Activated T-helper 1 cell treated with anti-CD3 and anti-CD28 coated beads, Interleukin-12 subunit alpha, Interleukin-12 subunit beta, Interleukin-2, Interleukin-4 antibody, amounts not matched to agents 30 ng/mL and 10 ng/mL and 1 ng/mL, durations not matched to agents 14 hours and 24 hours and 36 hours (primary cell): ENCODE measurements at regions not wholly inside any gene's neighbourhood (a gene's known extent, or its start where the extent isn't known, plus 50 kb on each side); places are given as distances from the start of the nearest gene placed in this dataset.

Experiments used
- DNase-seq: peaks from one replicate; pipeline ENCODE4 v3.0.0; 2021; ENCODE audit warnings: low spot score
- H3K27ac Mint-ChIP-seq: one replicate; pipeline ENCODE4 v1.8.0; 2021; ENCODE audit warnings: mild to moderate bottlenecking, mixed read lengths
- H3K27me3 Mint-ChIP-seq: one replicate; pipeline ENCODE4 v1.8.0; 2022; ENCODE audit warnings: mild to moderate bottlenecking, moderate library complexity, mixed read lengths; ENCODE audit not compliant: insufficient read depth
- H3K36me3 Mint-ChIP-seq: one replicate; pipeline ENCODE4 v1.8.0; 2021; ENCODE audit warnings: low read depth, mixed read lengths
- H3K4me1 Mint-ChIP-seq: one replicate; pipeline ENCODE4 v1.8.0; 2021; ENCODE audit warnings: low read depth, mixed read lengths
- H3K4me3 Mint-ChIP-seq: one replicate; pipeline ENCODE4 v1.8.0; 2021; ENCODE audit warnings: mild to moderate bottlenecking, moderate library complexity, mixed read lengths
- H3K9me3 Mint-ChIP-seq: one replicate; pipeline ENCODE4 v1.8.0; 2021; ENCODE audit warnings: mixed read lengths
- intact Hi-C: fragments of 100-400 bp; cut with micrococcal nuclease; formaldehyde crosslinking; loops from one replicate; pipeline ENCODE4 v1.15.1; 2024

- H3K27ac Mint-ChIP-seq: no peak overlapping the region
These were observed 433.4 kb downstream of the TAF11L14 start for GRCh38 chr5:18067615-18068014.

GRCh38 chr5:18068826-18069225, 434.6 kb downstream of the TAF11L14 start:
- intact Hi-C loops: no loop called here
- no peak for DNase-seq
- H3K9me3 Mint-ChIP-seq: peaks cover 8% of the 10 kb centered on the region
- H3K36me3 Mint-ChIP-seq: no peaks in the 10 kb centered on the region
- no peak overlapping the region for H3K27ac Mint-ChIP-seq
- no peaks in the 10 kb centered on the region for H3K4me1 Mint-ChIP-seq
- H3K4me3 Mint-ChIP-seq: no peak overlapping the region
- no peaks in the 10 kb centered on the region for H3K27me3 Mint-ChIP-seq

More at GRCh38 chr5:18067615-18068014, 433.4 kb downstream of the TAF11L14 start:
- no peak overlapping the region for H3K4me3 Mint-ChIP-seq
- no peaks in the 10 kb centered on the region for H3K27me3 Mint-ChIP-seq
- intact Hi-C loops: no loop called here
- no peak for DNase-seq
- peaks cover 10% of the 10 kb centered on the region for H3K9me3 Mint-ChIP-seq
- no peaks in the 10 kb centered on the region for H3K4me1 Mint-ChIP-seq
- H3K36me3 Mint-ChIP-seq: no peaks in the 10 kb centered on the region

GRCh38 chr5:18069790-18070189, 435.5 kb downstream of the TAF11L14 start:
- Mint-ChIP-seq H3K9me3 (peaks cover 4% of the 10 kb centered on the region), H3K27ac (no peak overlapping the region)
- intact Hi-C loops: no loop called here

GRCh38 chr5:18072600-18072999, 438.3 kb downstream of the TAF11L14 start:
- Mint-ChIP-seq H3K4me3 (no peak overlapping the region), H3K27me3 (no peaks in the 10 kb centered on the region), H3K9me3 (peaks cover 15% of the 10 kb centered on the region), H3K27ac (no peak overlapping the region), H3K4me1 (no peaks in the 10 kb centered on the region), H3K36me3 (no peaks in the 10 kb centered on the region)
- intact Hi-C loops: no loop called here
- no peak for DNase-seq

More at GRCh38 chr5:18069790-18070189, 435.5 kb downstream of the TAF11L14 start:
- Mint-ChIP-seq H3K36me3 (no peaks in the 10 kb centered on the region), H3K27me3 (no peaks in the 10 kb centered on the region), H3K4me1 (no peaks in the 10 kb centered on the region), H3K4me3 (no peak overlapping the region)
- DNase-seq: no peak

DNA sequence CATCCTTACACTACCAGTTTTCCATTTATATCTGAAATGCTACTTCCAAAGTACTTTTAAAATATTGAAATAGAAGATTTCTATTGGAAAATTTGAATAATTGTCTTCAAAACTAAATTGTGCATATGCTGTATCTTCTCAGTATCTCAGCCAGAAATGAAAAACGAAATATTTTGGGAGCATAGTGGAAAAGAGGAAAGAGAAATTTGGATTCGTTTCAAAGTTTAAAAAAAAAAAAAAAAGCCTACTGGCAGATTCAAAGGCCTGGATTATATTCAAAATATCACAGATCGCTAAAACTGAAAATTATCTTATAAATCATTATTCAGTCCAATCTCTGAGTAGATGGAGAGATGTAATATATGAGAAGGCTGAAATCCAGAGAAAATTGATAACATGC, 440.7 kb downstream of the TAF11L14 start:
- Mint-ChIP-seq H3K4me1 (no peaks in the 10 kb centered on the region), H3K27me3 (no peaks in the 10 kb centered on the region), H3K27ac (no peak overlapping the region), H3K4me3 (no peak overlapping the region), H3K9me3 (peaks cover 15% of the 10 kb centered on the region), H3K36me3 (no peaks in the 10 kb centered on the region)
- DNase-seq: no peak
- intact Hi-C loops: no loop called here

DNA sequence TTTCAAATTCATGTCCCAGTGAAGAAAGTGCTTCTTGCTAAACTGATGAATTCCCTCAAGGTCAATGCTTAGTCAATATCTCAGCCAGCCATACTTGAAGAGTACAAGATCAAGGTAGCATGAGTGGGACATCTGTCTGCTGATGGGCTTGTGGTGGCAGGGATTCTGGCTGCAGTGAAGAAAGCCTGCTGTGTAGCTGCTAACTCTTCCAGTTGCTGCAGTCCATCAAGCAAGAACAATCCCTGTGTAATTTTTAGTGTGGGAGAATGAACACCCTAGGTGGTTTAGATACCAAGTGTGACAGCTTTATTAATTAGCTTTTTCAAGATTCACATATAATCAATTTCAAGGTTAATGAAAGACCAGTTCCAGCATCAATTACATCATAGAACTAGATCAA, 443.9 kb downstream of the TAF11L14 start:
- Mint-ChIP-seq H3K27ac (no peak overlapping the region), H3K9me3 (peaks cover 16% of the 10 kb centered on the region), H3K4me3 (no peak overlapping the region), H3K27me3 (no peaks in the 10 kb centered on the region), H3K4me1 (no peaks in the 10 kb centered on the region), H3K36me3 (no peaks in the 10 kb centered on the region)
- no peak for DNase-seq
- intact Hi-C loops: no loop called here

- H3K4me1 Mint-ChIP-seq: no peaks in the 10 kb centered on the region
- H3K27me3 Mint-ChIP-seq: no peaks in the 10 kb centered on the region
- no peak overlapping the region for H3K4me3 Mint-ChIP-seq
- peaks cover 21% of the 10 kb centered on the region for H3K9me3 Mint-ChIP-seq
- intact Hi-C loops: no loop called here
- DNase-seq: no peak
- H3K27ac Mint-ChIP-seq: no peak overlapping the region
- no peaks in the 10 kb centered on the region for H3K36me3 Mint-ChIP-seq
These were observed 445.6 kb downstream of the TAF11L14 start for GRCh38 chr5:18079831-18080230.

DNA sequence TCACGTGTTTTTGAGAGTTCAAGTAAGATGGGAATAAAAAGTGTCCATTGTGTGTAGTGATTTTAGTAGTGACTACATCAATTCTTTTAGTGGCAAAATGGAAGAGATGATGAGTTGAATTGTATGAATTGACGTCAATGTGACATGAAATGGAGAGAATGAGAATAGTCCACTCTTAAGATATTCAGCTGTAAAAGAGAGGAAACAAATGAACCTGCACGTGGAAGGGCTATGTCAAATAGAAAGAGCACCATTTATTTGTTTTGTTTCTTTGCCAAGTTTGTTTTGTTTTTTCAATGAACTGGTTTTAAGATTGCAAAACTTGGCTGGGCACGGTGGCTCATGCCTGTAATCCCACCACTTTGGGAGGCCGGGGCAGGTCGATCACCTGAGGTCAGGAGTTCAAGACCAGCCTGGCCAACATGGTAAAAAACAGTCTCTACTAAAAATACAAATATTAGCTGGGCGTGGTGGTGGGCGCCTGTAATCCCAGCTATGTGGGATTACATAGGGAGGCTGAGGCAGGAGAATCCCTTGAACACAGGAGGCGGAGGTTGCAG, 453.8 kb downstream of the TAF11L14 start:
- H3K36me3 Mint-ChIP-seq: no peaks in the 10 kb centered on the region
- H3K27ac Mint-ChIP-seq: no peak overlapping the region
- no peaks in the 10 kb centered on the region for H3K4me1 Mint-ChIP-seq
- H3K27me3 Mint-ChIP-seq: no peaks in the 10 kb centered on the region
- H3K9me3 Mint-ChIP-seq: peaks cover 18% of the 10 kb centered on the region
- intact Hi-C loops: no loop called here
- no peak for DNase-seq
- H3K4me3 Mint-ChIP-seq: no peak overlapping the region

GRCh38 chr5:18090177-18090576, 455.9 kb downstream of the TAF11L14 start:
- no peak for DNase-seq

GRCh38 chr5:18091142-18091541, 456.9 kb downstream of the TAF11L14 start:
- Mint-ChIP-seq H3K4me3 (no peak overlapping the region), H3K27ac (no peak overlapping the region), H3K27me3 (no peaks in the 10 kb centered on the region), H3K4me1 (no peaks in the 10 kb centered on the region), H3K9me3 (peaks cover 11% of the 10 kb centered on the region), H3K36me3 (no peaks in the 10 kb centered on the region)
- no peak for DNase-seq
- intact Hi-C loops: no loop called here

More at GRCh38 chr5:18090177-18090576, 455.9 kb downstream of the TAF11L14 start:
- intact Hi-C loops: no loop called here
- Mint-ChIP-seq H3K27me3 (no peaks in the 10 kb centered on the region), H3K4me3 (no peak overlapping the region), H3K36me3 (no peaks in the 10 kb centered on the region), H3K9me3 (peaks cover 12% of the 10 kb centered on the region), H3K27ac (no peak overlapping the region), H3K4me1 (no peaks in the 10 kb centered on the region)

DNA sequence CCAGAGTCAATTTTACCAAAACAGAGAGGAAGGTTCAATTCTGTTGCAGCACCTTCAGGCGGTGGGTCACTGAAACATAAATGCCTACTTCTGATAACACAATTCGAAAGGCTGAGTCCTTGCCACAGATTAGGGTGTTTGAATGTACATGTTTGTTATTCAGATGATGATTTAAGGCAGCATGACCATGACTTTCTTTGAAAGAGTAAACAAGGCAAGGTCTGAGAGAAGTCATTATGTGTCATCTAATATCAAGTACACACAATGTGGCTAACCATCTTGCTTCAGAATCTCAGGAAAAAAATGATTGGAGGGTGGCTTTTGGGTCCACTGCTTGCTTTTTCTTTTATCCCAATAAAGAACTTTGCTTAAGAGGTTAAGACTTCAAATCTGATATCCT, 457.5 kb downstream of the TAF11L14 start:
- DNase-seq: no peak
- Mint-ChIP-seq H3K4me3 (no peak overlapping the region), H3K4me1 (no peaks in the 10 kb centered on the region), H3K27ac (no peak overlapping the region), H3K27me3 (no peaks in the 10 kb centered on the region), H3K9me3 (peaks cover 11% of the 10 kb centered on the region), H3K36me3 (no peaks in the 10 kb centered on the region)
- intact Hi-C loops: no loop called here

GRCh38 chr5:18095061-18095460, 460.8 kb downstream of the TAF11L14 start:
- H3K27ac Mint-ChIP-seq: no peak overlapping the region
- DNase-seq: no peak
- intact Hi-C loops: no loop called here

DNA sequence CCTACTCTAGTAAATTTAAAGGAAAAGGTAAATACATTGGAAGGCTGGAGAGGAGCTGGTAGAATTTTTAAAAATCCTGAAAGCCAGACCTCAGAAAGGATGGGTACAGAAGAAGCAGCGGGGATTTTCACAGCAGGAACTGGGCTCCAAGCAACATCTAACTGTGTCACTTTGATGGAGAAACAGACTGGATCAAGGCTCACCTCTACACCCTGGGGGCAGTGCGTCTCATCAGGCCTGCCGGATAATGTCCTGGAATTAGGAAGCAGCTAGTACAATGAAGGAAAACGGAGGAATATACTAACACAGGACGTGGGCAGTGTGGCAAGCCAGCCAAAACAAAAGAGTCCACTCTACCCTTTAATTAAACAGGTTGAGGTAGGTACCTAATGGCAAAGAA, 463.6 kb downstream of the TAF11L14 start:
- peaks cover 7% of the 10 kb centered on the region for H3K9me3 Mint-ChIP-seq
- H3K4me3 Mint-ChIP-seq: no peak overlapping the region
- H3K36me3 Mint-ChIP-seq: no peaks in the 10 kb centered on the region
- H3K27me3 Mint-ChIP-seq: no peaks in the 10 kb centered on the region
- no peak for DNase-seq
- intact Hi-C loops: no loop called here
- H3K4me1 Mint-ChIP-seq: no peaks in the 10 kb centered on the region
- no peak overlapping the region for H3K27ac Mint-ChIP-seq

More at GRCh38 chr5:18095061-18095460, 460.8 kb downstream of the TAF11L14 start:
- H3K36me3 Mint-ChIP-seq: no peaks in the 10 kb centered on the region
- peaks cover 5% of the 10 kb centered on the region for H3K9me3 Mint-ChIP-seq
- H3K4me1 Mint-ChIP-seq: no peaks in the 10 kb centered on the region
- H3K27me3 Mint-ChIP-seq: no peaks in the 10 kb centered on the region
- no peak overlapping the region for H3K4me3 Mint-ChIP-seq

DNA sequence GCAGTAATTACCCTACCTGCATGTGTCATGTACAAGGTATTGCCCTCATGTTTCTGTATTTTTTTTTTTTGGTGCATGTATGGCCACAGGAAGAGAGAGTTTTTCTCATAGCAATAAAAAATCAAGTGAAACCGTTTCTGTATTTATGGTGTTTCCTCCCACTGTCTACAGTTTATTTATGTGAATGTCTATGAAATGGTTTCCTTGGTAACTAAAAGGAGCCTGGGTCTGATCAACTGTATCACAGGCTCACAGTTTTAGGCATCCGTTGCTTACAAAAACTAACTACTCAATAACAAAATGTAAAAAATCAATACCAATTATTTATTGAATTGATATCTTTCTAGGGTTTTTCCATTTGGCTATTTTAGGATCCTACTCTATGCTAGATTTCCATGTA, 464.4 kb downstream of the TAF11L14 start:
- no peaks in the 10 kb centered on the region for H3K36me3 Mint-ChIP-seq
- no peak overlapping the region for H3K4me3 Mint-ChIP-seq
- DNase-seq: no peak
- intact Hi-C loops: no loop called here
- no peaks in the 10 kb centered on the region for H3K4me1 Mint-ChIP-seq
- H3K27me3 Mint-ChIP-seq: no peaks in the 10 kb centered on the region
- H3K9me3 Mint-ChIP-seq: peaks cover 7% of the 10 kb centered on the region
- H3K27ac Mint-ChIP-seq: no peak overlapping the region
